Midbrain (tissue), 1 donor: ENCODE measurements at regions not wholly inside any gene's neighbourhood (a gene's known extent, or its start where the extent isn't known, plus 50 kb on each side); places are given as distances from the start of the nearest gene placed in this dataset.

Experiments
- DNase-seq: peaks from one replicate; lab custom pipeline; 2025; lab: John Stamatoyannopoulos, UW

- DNase-seq, result no peak
These were observed 87.6 kb downstream of the YTHDF1 start for GRCh38 chr20:63128367-63128766.

DNA sequence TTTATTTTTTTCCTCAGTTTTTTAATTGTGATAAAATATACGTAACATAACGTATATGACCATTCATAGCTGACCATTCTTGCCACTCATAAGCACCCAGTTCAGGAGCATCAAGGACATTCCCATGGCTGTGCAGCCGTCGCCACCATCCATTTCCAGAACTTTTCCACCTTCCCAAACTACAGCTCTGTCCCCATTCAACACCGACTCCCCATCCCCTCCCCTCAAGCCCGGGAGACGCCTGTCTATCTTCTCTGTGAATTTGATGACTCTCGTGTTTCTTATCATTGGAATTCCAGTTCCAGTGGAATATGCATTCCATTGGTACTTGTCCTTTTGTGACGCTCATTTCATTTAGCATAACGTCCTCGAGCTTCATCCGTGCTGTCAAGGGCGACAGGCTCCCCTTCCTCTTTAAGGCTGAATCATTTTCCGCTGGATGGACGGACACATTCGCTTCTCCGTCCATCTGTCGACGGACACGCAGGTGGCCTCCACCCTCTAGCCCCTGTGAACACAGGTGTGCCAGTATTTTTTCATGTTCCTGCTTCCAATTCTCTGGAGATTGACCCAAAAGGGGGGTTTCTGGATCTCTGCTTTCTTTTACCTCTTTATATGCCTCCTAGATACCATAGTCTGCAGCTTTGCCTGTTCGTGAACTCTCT is 88.1 kb downstream of the YTHDF1 start:
- DNase-seq, result no peak

- no peak for DNase-seq
These were observed 88.8 kb downstream of the YTHDF1 start for GRCh38 chr20:63126876-63127699.

- no peak for DNase-seq
These were observed 89.9 kb downstream of the YTHDF1 start for GRCh38 chr20:63125838-63126601.

DNA sequence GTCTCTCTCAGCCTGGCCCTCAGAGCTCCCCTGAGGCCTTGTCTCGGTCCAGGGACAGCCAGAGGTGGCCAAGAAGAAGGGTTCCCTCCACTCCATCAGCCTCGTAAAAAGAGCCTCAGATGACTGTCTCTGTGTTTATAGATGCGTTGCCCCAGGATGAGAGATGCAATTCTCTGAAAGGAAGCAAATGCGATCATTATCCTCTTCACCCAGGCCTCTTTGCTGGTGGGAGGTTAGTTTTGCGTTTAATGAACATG is 90.4 kb downstream of the YTHDF1 start:
- no peak for DNase-seq

GRCh38 chr20:63124782-63125580 is 91.0 kb downstream of the YTHDF1 start:
- DNase-seq, result no peak

- DNase-seq, result no peak
These were observed 91.7 kb downstream of the YTHDF1 start for GRCh38 chr20:63124092-63124781.

DNA sequence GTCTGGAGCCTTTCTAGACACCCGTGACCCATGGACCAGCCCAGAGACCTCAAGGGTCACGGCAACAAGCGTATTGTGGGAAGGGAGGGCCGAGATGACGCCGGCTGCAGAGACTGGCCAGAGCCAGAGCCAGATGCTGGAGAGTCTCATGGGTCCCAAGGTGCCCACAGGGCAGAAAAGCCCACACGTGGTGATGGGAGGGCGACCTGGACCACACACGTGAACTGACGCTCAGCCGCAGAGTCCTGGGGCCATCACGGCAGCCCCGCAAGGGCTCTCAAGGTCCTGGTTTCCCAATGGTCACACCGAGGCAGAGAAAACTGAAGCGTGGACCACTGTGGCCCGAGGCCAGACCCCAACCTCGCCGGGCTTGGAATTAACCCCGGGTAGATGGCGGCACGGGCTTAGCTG is 92.6 kb downstream of the YTHDF1 start:
- no peak for DNase-seq

GRCh38 chr20:63122626-63123025 is 93.3 kb downstream of the YTHDF1 start:
- DNase-seq, result no peak

GRCh38 chr20:63121749-63122405 is 94.1 kb downstream of the YTHDF1 start:
- DNase-seq, result no peak

- DNase-seq, result no peak
These were observed 94.7 kb downstream of the YTHDF1 start for GRCh38 chr20:63121246-63121645.

GRCh38 chr20:63120808-63121090 is 95.2 kb downstream of the YTHDF1 start:
- DNase-seq, result no peak

- no peak for DNase-seq
These were observed 95.7 kb downstream of the YTHDF1 start for GRCh38 chr20:63119963-63120807.

DNA sequence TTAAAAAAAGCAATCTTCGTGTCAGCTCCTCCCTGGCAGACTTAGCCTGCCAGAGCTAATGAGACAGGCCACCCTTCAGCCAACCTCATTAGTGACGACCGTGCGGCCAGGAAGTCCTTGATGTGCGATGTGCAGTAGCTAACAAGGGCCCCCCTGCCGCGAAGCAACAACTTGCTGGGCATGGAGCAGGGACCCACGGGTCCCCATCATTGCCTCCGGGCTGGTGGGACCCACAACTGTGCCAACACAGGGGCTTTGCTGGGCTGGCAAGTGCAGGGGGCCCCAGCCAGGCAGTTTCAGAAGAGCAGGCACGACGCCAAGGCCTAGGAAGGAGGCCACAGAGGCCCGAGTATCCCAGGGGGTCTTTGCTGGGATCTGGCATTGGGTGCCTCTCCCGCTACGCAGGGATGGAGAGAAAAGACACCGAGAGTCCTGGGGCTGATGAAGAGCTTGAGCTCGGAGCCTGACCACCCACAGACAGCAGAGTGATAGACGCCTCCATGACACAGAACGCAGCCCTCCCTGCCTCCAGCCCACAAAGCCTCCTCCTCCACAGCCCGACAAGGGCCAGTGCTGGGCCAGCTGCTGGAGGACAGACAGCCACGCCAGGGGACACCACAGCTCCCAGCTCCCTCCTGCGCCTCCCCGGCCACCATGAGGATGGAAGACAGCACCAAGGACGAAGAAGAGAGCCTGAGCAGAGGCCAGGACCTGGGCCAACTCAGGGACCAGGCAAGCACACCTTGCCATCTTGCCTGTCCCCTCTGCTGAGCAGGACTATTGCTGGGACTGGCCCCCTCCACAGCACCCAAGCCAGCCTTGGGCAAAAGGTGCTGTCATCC is 96.6 kb downstream of the YTHDF1 start:
- DNase-seq, result no peak

GRCh38 chr20:63118303-63119120 is 97.4 kb downstream of the YTHDF1 start:
- DNase-seq, result no peak

GRCh38 chr20:63117661-63118302 is 98.1 kb downstream of the YTHDF1 start:
- no peak for DNase-seq

DNA sequence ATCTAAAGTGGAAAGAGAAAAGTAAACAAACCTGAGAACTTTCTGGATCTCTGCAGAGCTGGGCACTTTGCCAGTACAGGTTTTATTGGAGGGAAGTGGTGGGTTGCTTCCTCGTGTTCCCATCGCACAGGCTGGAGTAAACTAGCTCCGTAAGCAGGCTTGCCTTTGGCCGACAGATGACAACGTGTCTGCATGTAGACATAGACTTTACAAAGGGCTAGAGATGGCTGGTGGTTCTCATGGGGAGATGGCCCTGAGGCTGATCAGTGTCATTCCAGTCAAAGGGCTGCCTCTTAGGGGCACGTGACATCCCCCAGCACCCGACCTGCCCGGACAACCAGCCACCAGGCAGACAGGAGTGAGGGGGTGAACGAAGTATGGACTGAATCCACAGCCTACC is 98.8 kb downstream of the YTHDF1 start:
- DNase-seq, result no peak
